Neuron (in vitro differentiated cells): ENCODE measurements at regions not wholly inside any gene's neighbourhood (a gene's known extent, or its start where the extent isn't known, plus 50 kb on each side); places are given as distances from the start of the nearest gene placed in this dataset.

Experiments used
- H2AFZ ChIP-seq: one replicate; pipeline ENCODE4 v1.6.1; 2013; ENCODE audit warnings: low read depth, mild to moderate bottlenecking, inconsistent platforms, low read length, moderate library complexity
- H3K27me3 ChIP-seq: one replicate; pipeline ENCODE4 v1.6.1; 2013; ENCODE audit warnings: low read length; ENCODE audit not compliant: insufficient read depth
- H3K36me3 ChIP-seq: one replicate; pipeline ENCODE4 v1.6.1; 2013; ENCODE audit warnings: low read length; ENCODE audit not compliant: insufficient read depth
- H3K4me1 ChIP-seq: one replicate; pipeline ENCODE4 v1.6.1; 2013; ENCODE audit warnings: low read length; ENCODE audit not compliant: insufficient read depth
- H3K4me3 ChIP-seq: 2 replicates; pipeline ENCODE4 v1.5.1; 2013; ENCODE audit warnings: mild to moderate bottlenecking, low read length, moderate library complexity
- H3K9me3 ChIP-seq: one replicate; pipeline ENCODE4 v1.6.1; 2013; ENCODE audit warnings: low read length

GRCh38 chr6:170028629-170029345, 262.1 kb downstream of the DLL1 start:
- Histone ChIP-seq H3K27me3 (no peaks in the 10 kb centered on the region), H3K4me1 (no peaks in the 10 kb centered on the region)

GRCh38 chr6:170027647-170028043, 263.2 kb downstream of the DLL1 start:
- Histone ChIP-seq H2AFZ (no peak overlapping the region), H3K27me3 (no peaks in the 10 kb centered on the region), H3K36me3 (no peaks in the 10 kb centered on the region), H3K9me3 (no peaks in the 10 kb centered on the region), H3K4me1 (no peaks in the 10 kb centered on the region), H3K4me3 (no peak overlapping the region)

More at GRCh38 chr6:170028629-170029345, 262.1 kb downstream of the DLL1 start:
- Histone ChIP-seq H3K4me3 (no peak overlapping the region), H3K36me3 (no peaks in the 10 kb centered on the region), H3K9me3 (no peaks in the 10 kb centered on the region), H2AFZ (no peak overlapping the region)

- H3K4me3 ChIP-seq = no peak overlapping the region
- H3K36me3 ChIP-seq = no peaks in the 10 kb centered on the region
- no peaks in the 10 kb centered on the region for H3K27me3 ChIP-seq
- H2AFZ ChIP-seq = no peak overlapping the region
- no peaks in the 10 kb centered on the region for H3K9me3 ChIP-seq
- no peaks in the 10 kb centered on the region for H3K4me1 ChIP-seq
Measured at GRCh38 chr6:170026751-170027646, 263.9 kb downstream of the DLL1 start.

- Histone ChIP-seq H3K36me3 (no peaks in the 10 kb centered on the region), H3K9me3 (no peaks in the 10 kb centered on the region), H3K4me3 (no peak overlapping the region), H3K4me1 (no peaks in the 10 kb centered on the region), H3K27me3 (no peaks in the 10 kb centered on the region), H2AFZ (no peak overlapping the region)
Measured at GRCh38 chr6:170025935-170026750, 264.7 kb downstream of the DLL1 start.

- H3K36me3 ChIP-seq = no peaks in the 10 kb centered on the region
- no peaks in the 10 kb centered on the region for H3K4me1 ChIP-seq
- no peak overlapping the region for H3K4me3 ChIP-seq
- no peaks in the 10 kb centered on the region for H3K27me3 ChIP-seq
- no peaks in the 10 kb centered on the region for H3K9me3 ChIP-seq
- no peak overlapping the region for H2AFZ ChIP-seq
Measured at GRCh38 chr6:170025341-170025911, 265.5 kb downstream of the DLL1 start.

GRCh38 chr6:170024940-170025339, 265.9 kb downstream of the DLL1 start:
- Histone ChIP-seq H3K9me3 (peaks cover 3% of the 10 kb centered on the region), H3K4me1 (no peaks in the 10 kb centered on the region), H3K36me3 (no peaks in the 10 kb centered on the region), H3K4me3 (no peak overlapping the region), H3K27me3 (no peaks in the 10 kb centered on the region), H2AFZ (no peak overlapping the region)

GRCh38 chr6:170023620-170024521, 267.0 kb downstream of the DLL1 start:
- Histone ChIP-seq H3K4me3 (no peak overlapping the region), H3K27me3 (no peaks in the 10 kb centered on the region), H3K9me3 (peaks cover 3% of the 10 kb centered on the region), H2AFZ (no peak overlapping the region), H3K36me3 (no peaks in the 10 kb centered on the region), H3K4me1 (no peaks in the 10 kb centered on the region)

GRCh38 chr6:170022827-170023619, 267.9 kb downstream of the DLL1 start:
- no peak overlapping the region for H3K4me3 ChIP-seq
- no peak overlapping the region for H2AFZ ChIP-seq
- no peaks in the 10 kb centered on the region for H3K36me3 ChIP-seq
- no peaks in the 10 kb centered on the region for H3K27me3 ChIP-seq
- peaks cover 3% of the 10 kb centered on the region for H3K9me3 ChIP-seq
- no peaks in the 10 kb centered on the region for H3K4me1 ChIP-seq

- Histone ChIP-seq H3K4me3 (no peak overlapping the region), H3K27me3 (no peaks in the 10 kb centered on the region), H3K4me1 (peaks cover 4% of the 10 kb centered on the region), H2AFZ (no peak overlapping the region), H3K9me3 (peaks cover 3% of the 10 kb centered on the region), H3K36me3 (no peaks in the 10 kb centered on the region)
Measured at GRCh38 chr6:170022291-170022722, 268.6 kb downstream of the DLL1 start.

GRCh38 chr6:170021579-170021978, 269.3 kb downstream of the DLL1 start:
- H2AFZ ChIP-seq = no peak overlapping the region
- no peaks in the 10 kb centered on the region for H3K36me3 ChIP-seq
- peaks cover 7% of the 10 kb centered on the region for H3K4me1 ChIP-seq
- no peaks in the 10 kb centered on the region for H3K27me3 ChIP-seq
- H3K9me3 ChIP-seq = peaks cover 3% of the 10 kb centered on the region
- no peak overlapping the region for H3K4me3 ChIP-seq

GRCh38 chr6:170019818-170020583, 268.6 kb downstream of the ERMARD start:
- Histone ChIP-seq H3K4me3 (no peak overlapping the region), H3K27me3 (no peaks in the 10 kb centered on the region), H2AFZ (no peak overlapping the region), H3K9me3 (peaks cover 3% of the 10 kb centered on the region), H3K36me3 (no peaks in the 10 kb centered on the region), H3K4me1 (peaks cover 7% of the 10 kb centered on the region)
